DMS 273 (cell line): ENCODE measurements at regions not wholly inside any gene's neighbourhood (a gene's known extent, or its start where the extent isn't known, plus 50 kb on each side); places are given as distances from the start of the nearest gene placed in this dataset.

Source experiments
- DNase-seq: peaks from one replicate; lab custom pipeline; 2025; ENCODE audit not compliant: unreplicated experiment; lab: John Stamatoyannopoulos, UW

- DNase-seq: no peak
These were observed 384.3 kb downstream of the SEC16B start for GRCh38 chr1:177585302-177586220.

GRCh38 chr1:177573901-177574300 lies 396.0 kb downstream of the SEC16B start:
- DNase-seq: no peak

- DNase-seq: no peak
These were observed 398.3 kb downstream of the SEC16B start for GRCh38 chr1:177571485-177572076.

DNA sequence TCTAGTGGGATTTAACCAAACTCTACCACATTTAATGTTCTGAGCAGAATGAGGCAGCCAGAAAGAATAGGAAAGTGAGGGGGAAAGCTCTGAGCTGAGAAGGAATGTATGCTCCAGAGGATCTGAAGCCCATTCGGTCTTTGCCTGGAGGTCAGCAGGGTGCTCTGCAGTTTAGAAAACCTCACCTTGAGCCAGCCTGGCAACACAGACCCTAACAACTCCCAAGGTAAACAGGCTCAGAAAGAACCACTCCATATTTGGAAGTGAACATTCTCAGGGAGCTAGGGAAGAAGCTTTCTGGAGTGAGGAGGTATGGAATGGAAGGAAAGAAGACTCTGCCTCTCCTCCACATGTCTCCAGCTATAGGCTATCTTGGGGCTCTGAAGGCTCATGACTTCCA lies 398.8 kb downstream of the SEC16B start:
- no peak for DNase-seq

DNA sequence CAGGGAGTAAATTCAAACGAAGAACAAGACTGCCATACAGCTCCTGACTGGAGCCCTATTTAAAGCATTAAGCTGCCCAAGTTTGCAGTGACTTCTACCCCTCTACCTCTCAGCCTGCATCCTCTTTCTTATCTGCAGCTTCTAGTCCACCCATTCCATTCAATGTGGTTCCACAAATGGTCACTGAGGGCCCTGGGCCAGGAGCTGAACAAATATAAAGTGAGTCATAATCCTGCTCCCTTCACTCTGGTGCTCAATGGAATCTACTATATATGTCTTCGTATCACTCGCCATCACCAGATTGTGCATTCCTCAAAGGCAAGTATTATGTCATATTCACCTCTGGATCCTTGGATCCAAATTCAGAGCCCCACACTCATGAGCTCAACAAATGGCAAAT lies 398.7 kb downstream of the BRINP2 start:
- DNase-seq: no peak

- DNase-seq: no peak
These were observed 397.9 kb downstream of the BRINP2 start for GRCh38 chr1:177568622-177569021.

DNA sequence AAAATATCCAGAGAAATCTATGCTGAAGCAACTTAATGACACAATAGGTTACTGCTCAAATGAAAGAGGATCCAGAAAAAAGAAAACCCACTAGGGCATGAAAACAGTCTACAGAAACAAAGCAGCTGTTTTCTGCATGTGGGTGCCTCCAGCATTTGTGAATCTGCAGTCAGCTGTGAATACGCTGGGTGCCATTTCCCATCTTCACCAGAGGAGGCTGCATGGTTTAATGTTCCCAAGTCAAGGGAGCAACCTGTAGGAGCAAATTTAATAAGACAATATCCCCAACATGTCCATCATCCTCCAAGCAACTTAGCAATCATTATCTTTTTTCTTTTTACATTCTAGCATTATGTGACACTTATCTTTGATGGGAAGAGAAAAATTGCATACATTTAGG lies 396.6 kb downstream of the BRINP2 start:
- peak; percentile 7 for DNase-seq

DNA sequence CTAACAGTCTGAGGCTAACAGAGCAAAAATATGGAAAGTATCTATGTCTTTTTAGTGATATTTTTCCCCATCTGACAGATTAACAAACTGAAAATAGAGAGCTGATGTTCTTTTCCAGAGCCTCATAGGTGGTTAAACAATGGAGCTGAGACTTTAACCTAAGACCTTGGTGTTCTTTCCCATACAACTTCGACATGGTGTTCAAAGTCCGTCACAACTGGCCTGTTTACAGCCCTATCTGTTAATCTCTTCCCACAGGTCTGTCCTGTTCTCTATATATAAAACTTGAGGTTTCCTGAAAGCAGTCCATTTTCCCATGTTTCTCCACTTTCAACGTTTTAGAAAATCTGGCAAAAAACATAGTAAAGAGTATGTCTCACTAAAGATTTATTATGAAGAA lies 395.7 kb downstream of the BRINP2 start:
- DNase-seq: no peak

DNA sequence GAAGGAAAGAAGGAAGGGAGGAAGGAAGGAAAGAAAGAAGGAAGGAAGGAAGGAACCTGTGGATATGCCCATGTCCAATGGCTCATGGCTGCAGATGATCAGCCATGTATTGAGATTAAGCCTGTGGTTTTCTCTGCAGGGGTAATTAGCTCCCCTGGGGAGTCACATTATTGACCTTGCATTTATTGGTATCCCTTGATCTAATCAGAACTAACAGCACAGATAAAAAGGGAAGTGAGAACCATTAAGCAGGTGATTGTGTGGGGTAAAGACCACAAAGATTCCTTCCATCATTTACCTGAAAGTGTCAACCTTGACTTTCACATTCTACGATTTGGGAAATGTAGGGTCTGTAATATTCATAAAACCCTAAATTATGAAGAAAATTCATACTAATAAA lies 390.7 kb downstream of the BRINP2 start:
- DNase-seq: no peak

GRCh38 chr1:177558372-177558771 lies 387.6 kb downstream of the BRINP2 start:
- DNase-seq: no peak

DNA sequence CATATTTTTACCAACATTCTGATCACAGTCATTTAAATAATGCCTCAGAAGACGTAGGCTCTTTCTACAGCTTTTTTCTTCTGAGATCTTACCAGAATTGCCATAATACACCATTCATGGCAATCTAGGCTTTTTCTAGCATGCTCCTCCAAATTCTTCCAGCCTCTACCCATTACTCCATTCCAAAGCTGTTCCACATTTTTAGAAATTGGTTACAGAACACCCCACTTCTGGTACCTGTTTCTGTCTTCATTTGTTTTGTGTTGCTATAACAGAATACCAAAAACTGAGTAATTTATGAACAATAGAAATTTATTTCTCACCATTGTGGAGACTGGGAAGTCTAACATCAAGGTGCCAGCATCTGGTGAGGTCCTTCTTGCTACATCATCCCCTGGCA lies 385.4 kb downstream of the BRINP2 start:
- no peak for DNase-seq

- no peak for DNase-seq
These were observed 376.4 kb downstream of the BRINP2 start for GRCh38 chr1:177547200-177547599.

DNA sequence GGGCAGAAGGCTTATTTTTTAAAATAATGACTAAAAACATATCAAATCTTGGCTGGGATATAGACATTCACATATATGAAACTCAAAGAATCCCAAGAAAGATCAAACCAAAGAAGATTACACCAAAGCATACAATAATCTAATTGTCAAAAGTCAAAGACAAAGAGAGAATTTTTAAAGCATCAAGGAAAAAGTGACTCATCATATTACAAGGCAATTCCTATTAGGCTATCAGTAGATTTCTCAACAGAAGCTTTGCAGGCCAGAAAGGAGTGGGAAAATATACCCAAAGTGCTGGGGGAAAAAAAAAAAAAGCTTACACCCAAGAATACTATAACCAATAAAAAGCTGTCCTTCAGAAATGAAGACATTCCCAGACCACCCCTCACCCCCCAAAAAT lies 375.6 kb downstream of the BRINP2 start:
- no peak for DNase-seq

- no peak for DNase-seq
These were observed 355.4 kb downstream of the BRINP2 start for GRCh38 chr1:177526201-177526600.

DNA sequence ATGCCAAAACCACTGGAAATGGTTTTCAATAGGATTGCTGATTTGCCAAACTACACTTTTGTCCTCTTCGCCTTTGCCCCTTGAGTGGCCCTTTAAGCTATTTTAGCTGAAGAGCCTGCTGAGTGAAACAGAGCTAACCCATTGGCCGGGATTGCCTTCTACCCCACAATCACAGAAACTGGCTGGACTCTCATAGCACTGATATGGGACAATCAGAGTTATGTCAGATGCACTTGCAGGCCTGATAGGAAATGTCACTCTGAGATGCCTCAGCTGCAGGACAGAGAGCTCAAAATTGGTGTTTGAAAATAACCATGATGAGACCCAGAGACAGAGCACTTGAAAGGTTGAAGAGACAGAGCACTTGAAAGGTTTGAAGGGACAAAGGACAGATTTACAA lies 354.4 kb downstream of the BRINP2 start:
- DNase-seq: no peak

DNA sequence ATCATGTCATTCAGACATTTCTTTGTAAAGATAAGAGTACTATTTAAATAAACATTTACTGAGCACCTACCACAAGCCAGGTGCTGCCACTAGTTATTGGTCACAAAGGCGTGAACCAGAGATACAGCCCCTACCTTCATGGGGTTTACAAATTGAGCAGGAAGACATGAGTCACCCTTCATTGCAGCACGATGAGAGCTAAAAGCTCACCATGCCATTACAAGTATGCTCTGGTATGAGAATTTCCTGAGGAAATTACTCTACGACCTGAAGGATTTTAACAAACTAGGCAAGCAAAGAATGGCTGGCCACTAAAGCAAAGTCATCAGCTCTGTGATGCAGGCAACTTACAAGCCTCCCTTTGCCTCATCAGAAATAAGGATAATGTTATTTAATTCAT lies 346.8 kb downstream of the BRINP2 start:
- DNase-seq: no peak

GRCh38 chr1:177514207-177514606 lies 343.4 kb downstream of the BRINP2 start:
- DNase-seq: no peak

GRCh38 chr1:177511036-177511435 lies 340.3 kb downstream of the BRINP2 start:
- no peak for DNase-seq

DNA sequence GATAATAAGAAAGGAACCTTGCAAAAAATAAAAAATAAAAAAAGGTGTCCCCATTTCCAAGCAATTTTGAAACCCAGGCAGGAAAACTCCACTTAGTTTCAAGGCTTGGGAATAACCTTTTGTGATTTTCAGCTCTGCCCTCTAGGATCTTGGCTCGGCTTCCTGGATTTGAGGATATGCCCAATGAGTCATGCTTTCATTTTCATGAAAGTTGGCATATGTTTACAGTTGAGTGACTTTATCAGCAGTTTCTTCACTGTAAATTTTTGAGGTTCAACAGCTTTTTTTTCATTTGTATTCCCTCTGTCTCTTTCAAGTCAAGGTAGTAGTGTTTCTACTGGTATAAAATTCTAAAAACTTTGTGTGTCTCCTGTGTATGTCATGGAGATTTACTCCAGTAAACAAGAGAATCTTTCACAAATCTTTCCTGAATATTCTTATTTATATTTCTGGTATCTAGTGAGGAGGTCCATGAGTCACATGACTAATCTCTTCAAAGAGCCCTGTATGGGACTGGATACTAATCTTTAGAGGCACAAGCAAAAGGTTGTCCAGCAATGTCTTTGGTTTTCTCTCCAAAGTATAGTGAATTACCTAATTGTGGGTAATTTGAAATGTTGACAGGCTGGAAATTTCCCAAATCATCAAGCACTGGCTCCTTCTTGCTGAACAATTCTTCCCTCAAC lies 335.3 kb downstream of the BRINP2 start:
- no peak for DNase-seq

DNA sequence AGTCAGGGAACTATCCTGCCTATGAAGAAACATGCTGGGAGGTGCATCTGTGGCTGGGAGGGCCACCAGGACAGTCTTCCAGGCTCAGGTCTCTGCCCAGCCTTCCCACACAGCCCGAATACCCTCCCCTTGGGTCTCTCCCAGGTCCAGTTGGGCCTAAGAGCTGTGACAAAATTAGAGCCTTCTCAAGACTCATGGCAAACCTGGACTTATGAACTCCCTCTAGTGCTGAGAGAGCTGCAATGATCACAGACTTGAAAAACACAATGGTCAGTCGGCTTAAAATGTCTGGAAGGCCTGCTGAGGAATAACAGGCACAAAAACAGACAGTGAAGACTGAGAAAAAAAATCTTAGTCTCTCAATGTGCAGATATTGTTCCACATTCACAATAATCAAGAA lies 325.1 kb downstream of the BRINP2 start:
- no peak for DNase-seq

- no peak for DNase-seq
These were observed 320.0 kb downstream of the BRINP2 start for GRCh38 chr1:177490786-177491185.

GRCh38 chr1:177490036-177490639 lies 319.4 kb downstream of the BRINP2 start:
- no peak for DNase-seq
